GM21529 (cell line): ENCODE measurements at regions not wholly inside any gene's neighbourhood (a gene's known extent, or its start where the extent isn't known, plus 50 kb on each side); places are given as distances from the start of the nearest gene placed in this dataset.

ENCODE experiments used
- ATAC-seq: cut with Tn5 transposase; IDR thresholded peaks from one replicate; pipeline ENCODE4 v1.9.1; 2021; ENCODE audit not compliant: unreplicated experiment

- no peak for ATAC-seq
These were observed 2304.5 kb downstream of the MAT2B start for GRCh38 chr5:165809914-165810313.

GRCh38 chr5:165829504-165829903, 2324.1 kb downstream of the MAT2B start:
- ATAC-seq: no peak

GRCh38 chr5:165834891-165835290, 2329.5 kb downstream of the MAT2B start:
- ATAC-seq: no peak

- ATAC-seq: no peak
These were observed 2330.6 kb downstream of the MAT2B start for GRCh38 chr5:165836046-165836445.

GRCh38 chr5:165837286-165837685, 2331.9 kb downstream of the MAT2B start:
- no peak for ATAC-seq

- no peak for ATAC-seq
These were observed 2339.2 kb downstream of the MAT2B start for GRCh38 chr5:165844571-165844970.

- no peak for ATAC-seq
These were observed 2352.7 kb downstream of the MAT2B start for GRCh38 chr5:165858118-165858517.

GRCh38 chr5:165859251-165859650, 2353.8 kb downstream of the MAT2B start:
- ATAC-seq: no peak

GRCh38 chr5:165863239-165863638, 2357.8 kb downstream of the MAT2B start:
- no peak for ATAC-seq

- ATAC-seq: no peak
These were observed 2365.9 kb downstream of the MAT2B start for GRCh38 chr5:165871291-165871690.

- no peak for ATAC-seq
These were observed 2369.4 kb downstream of the MAT2B start for GRCh38 chr5:165874851-165875250.

GRCh38 chr5:165876538-165876937, 2371.1 kb downstream of the MAT2B start:
- ATAC-seq: no peak

- ATAC-seq: no peak
These were observed 2372.1 kb downstream of the MAT2B start for GRCh38 chr5:165877475-165877874.

- ATAC-seq: no peak
These were observed 2375.8 kb downstream of the MAT2B start for GRCh38 chr5:165881259-165881658.

- no peak for ATAC-seq
These were observed 2376.7 kb downstream of the MAT2B start for GRCh38 chr5:165882099-165882498.

- no peak for ATAC-seq
These were observed 2380.4 kb downstream of the MAT2B start for GRCh38 chr5:165885623-165886350.

- no peak for ATAC-seq
These were observed 2381.7 kb downstream of the MAT2B start for GRCh38 chr5:165887147-165887546.

GRCh38 chr5:165892383-165892782, 2387.0 kb downstream of the MAT2B start:
- no peak for ATAC-seq

GRCh38 chr5:165894916-165895315, 2389.5 kb downstream of the MAT2B start:
- ATAC-seq: no peak

GRCh38 chr5:165903835-165904234, 2387.6 kb upstream of the WWC1 start:
- ATAC-seq: no peak

GRCh38 chr5:165906871-165907270, 2384.6 kb upstream of the WWC1 start:
- no peak for ATAC-seq

- no peak for ATAC-seq
These were observed 2378.4 kb upstream of the WWC1 start for GRCh38 chr5:165913059-165913458.

GRCh38 chr5:165914456-165914855, 2377.0 kb upstream of the WWC1 start:
- no peak for ATAC-seq
